Peyer's patch (tissue), 4 donors: ENCODE measurements at regions not wholly inside any gene's neighbourhood (a gene's known extent, or its start where the extent isn't known, plus 50 kb on each side); places are given as distances from the start of the nearest gene placed in this dataset.

Experiments
- DNase-seq, 3 donors: peaks; one replicate each; pipeline ENCODE4 v3.0.0-alpha.2; 2017 to 2019
- H3K27ac ChIP-seq, 4 donors: fragments of 200-600 bp; sonication (generic); one replicate each; pipeline ENCODE4 v1.5.1; 2016 to 2019
- H3K27me3 ChIP-seq, 2 donors: fragments of 200-600 bp; sonication (generic); one replicate each; pipeline ENCODE4 v1.5.1; 2019
- H3K36me3 ChIP-seq, 3 donors: fragments of 200-600 bp; sonication (generic); one replicate each; pipeline ENCODE4 v1.5.1; 2016 to 2019
- H3K4me1 ChIP-seq, 4 donors: fragments of 200-600 bp; sonication (generic); one replicate each; pipeline ENCODE4 v1.5.1; 2016 to 2019
- H3K4me3 ChIP-seq, 4 donors: fragments of 200-600 bp; sonication (generic); 1 replicate in 3 of 4; 2 replicates in 1 of 4; pipeline ENCODE4 v1.5.1; 2016 to 2019; ENCODE audit warnings: mild to moderate bottlenecking in 1 of 4
- H3K9me3 ChIP-seq, 4 donors: fragments of 200-600 bp; sonication (generic); one replicate each; pipeline ENCODE4 v1.5.1; 2016 to 2019; ENCODE audit warnings: mild to moderate bottlenecking in 1 of 4
- CTCF ChIP-seq, 6 experiments: fragments of 450-650 bp in 4 of 6; fragments of 200-600 bp in 2 of 6; sonication (generic) in 1 of 6; IDR thresholded peaks; one replicate each; pipeline ENCODE4 v1.5.1; 2017 to 2019; ENCODE audit warnings: antibody characterized with exemption in 6 of 6, mild to moderate bottlenecking in 3 of 6, moderate library complexity in 1 of 6
- POLR2A ChIP-seq, 2 donors: fragments of 450-650 bp; IDR thresholded peaks; one replicate each; pipeline ENCODE4 v1.5.1; 2017; ENCODE audit warnings: antibody characterized with exemption in 2 of 2, mild to moderate bottlenecking in 2 of 2, moderate library complexity in 2 of 2

DNA sequence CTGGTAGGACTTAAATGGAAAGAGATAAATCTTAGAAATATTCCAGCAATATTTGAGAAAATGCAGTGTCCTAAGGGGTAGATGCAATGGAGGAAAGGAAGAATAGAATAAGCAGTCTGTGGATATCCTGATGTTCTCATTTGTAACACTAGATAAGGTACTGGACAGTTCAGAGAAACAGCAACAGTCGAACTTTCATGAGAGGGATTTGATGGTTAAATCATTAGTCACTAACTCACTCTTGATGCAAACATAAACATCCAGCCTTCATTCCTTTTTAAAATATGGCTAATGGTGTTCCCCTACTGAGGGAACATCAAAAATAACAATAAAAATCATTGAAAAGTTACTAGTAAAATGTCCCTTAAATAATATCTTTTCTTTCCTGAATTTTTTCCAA, 211.4 kb upstream of the SLC39A10 start:
- no peak for DNase-seq
- peaks cover 0 to 7% (median 0%) of the 10 kb centered on the region in 4 donors for H3K9me3 ChIP-seq
- H3K27me3 ChIP-seq = no peaks in the 10 kb centered on the region
- no peak for TF ChIP-seq POLR2A (IDR thresholded peaks at IDR 0.05)
- no peak for TF ChIP-seq CTCF (IDR thresholded peaks at IDR 0.05)
- no peaks in the 10 kb centered on the region for H3K36me3 ChIP-seq
- no peaks in the 10 kb centered on the region for H3K4me1 ChIP-seq
- no peak overlapping the region for H3K27ac ChIP-seq
- no peak overlapping the region for H3K4me3 ChIP-seq

- TF ChIP-seq CTCF (IDR thresholded peaks at IDR 0.05) = no peak
- TF ChIP-seq POLR2A (IDR thresholded peaks at IDR 0.05) = no peak
- Histone ChIP-seq H3K4me1 (no peaks in the 10 kb centered on the region), H3K36me3 (no peaks in the 10 kb centered on the region), H3K9me3 (peaks cover 0 to 12% (median 0%) of the 10 kb centered on the region in 4 donors), H3K27me3 (no peaks in the 10 kb centered on the region), H3K4me3 (no peak overlapping the region), H3K27ac (no peak overlapping the region)
- no peak for DNase-seq
These were observed 213.1 kb upstream of the SLC39A10 start for GRCh38 chr2:195443926-195444325.

DNA sequence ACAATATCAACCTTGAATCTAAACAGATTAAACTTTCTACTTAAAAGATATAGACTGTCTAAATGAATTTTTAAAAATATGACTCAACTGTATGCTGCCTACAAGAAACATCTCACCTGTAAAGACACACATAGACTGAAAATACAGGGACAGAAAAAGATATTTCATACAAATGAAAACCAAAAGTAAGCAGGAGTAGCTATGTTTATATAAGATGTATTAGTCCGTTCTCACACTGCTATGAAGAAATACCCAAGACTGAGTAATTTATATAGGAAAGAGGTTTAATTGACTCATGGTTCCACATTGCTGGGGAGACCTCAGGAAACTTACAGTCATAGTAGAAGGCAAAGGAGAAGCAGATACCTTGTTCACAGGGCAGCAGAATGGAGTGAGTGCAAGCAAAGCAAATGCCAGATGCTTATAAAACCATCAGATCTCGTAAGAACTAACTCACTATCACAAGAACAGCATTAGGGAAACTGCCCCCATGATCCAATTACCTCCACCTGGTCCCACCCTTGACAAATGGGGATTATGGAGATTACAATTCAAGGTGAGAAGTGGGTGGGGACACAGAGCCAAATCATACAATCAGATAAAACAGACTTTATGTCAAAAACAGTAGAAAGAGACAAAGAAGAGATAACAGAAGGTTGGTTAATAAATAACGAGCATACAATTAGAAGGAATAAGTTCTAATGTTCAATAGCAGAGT, 214.4 kb upstream of the SLC39A10 start:
- no peak for DNase-seq
- H3K4me3 ChIP-seq = no peak overlapping the region
- TF ChIP-seq POLR2A (IDR thresholded peaks at IDR 0.05) (no peak), CTCF (IDR thresholded peaks at IDR 0.05) (no peak)
- H3K9me3 ChIP-seq = peaks cover 0 to 12% (median 0%) of the 10 kb centered on the region in 4 donors
- H3K27me3 ChIP-seq = no peaks in the 10 kb centered on the region
- no peaks in the 10 kb centered on the region for H3K4me1 ChIP-seq
- H3K36me3 ChIP-seq = no peaks in the 10 kb centered on the region
- H3K27ac ChIP-seq = no peak overlapping the region

DNA sequence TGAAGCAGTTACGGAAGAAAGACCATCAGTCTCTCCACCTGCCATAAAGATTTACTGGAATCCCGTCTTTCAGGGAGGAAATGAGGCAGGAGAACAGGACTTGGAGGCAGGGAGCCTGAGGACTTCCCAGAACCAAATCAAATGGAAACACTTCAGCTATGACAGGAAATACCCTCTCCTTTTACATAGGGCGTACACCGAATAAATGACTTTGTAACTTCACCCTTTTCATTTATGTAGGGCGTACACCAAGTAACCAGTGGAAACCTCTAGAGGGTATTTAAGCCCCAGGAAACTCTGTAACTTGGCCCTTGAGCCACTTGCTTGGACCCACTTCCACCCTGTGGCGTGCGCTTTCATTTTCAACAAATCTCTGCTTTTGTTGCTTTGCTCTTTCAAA, 218.3 kb upstream of the SLC39A10 start:
- H3K27ac ChIP-seq = no peak overlapping the region
- no peak for TF ChIP-seq CTCF (IDR thresholded peaks at IDR 0.05)
- TF ChIP-seq POLR2A (IDR thresholded peaks at IDR 0.05) = no peak
- no peaks in the 10 kb centered on the region for H3K4me1 ChIP-seq
- H3K36me3 ChIP-seq = no peaks in the 10 kb centered on the region
- no peak overlapping the region for H3K4me3 ChIP-seq
- peaks cover 0 to 12% (median 0%) of the 10 kb centered on the region in 4 donors for H3K9me3 ChIP-seq
- no peak for DNase-seq
- no peaks in the 10 kb centered on the region for H3K27me3 ChIP-seq

GRCh38 chr2:195437521-195437920, 219.5 kb upstream of the SLC39A10 start:
- Histone ChIP-seq H3K27ac (no peak overlapping the region), H3K36me3 (no peaks in the 10 kb centered on the region), H3K9me3 (peaks cover 0 to 12% (median 0%) of the 10 kb centered on the region in 4 donors), H3K27me3 (no peaks in the 10 kb centered on the region), H3K4me3 (no peak overlapping the region), H3K4me1 (no peaks in the 10 kb centered on the region)
- TF ChIP-seq CTCF (IDR thresholded peaks at IDR 0.05) (no peak), POLR2A (IDR thresholded peaks at IDR 0.05) (no peak)
- DNase-seq = no peak
